GM13976 (cell line): ENCODE measurements at regions not wholly inside any gene's neighbourhood (a gene's known extent, or its start where the extent isn't known, plus 50 kb on each side); places are given as distances from the start of the nearest gene placed in this dataset.

Experiments
- DNase-seq: peaks from one replicate; pipeline ENCODE4 v3.0.0; 2012; ENCODE audit warnings: low spot score
- in situ Hi-C: fragments of 300-500 bp; cut with MboI; formaldehyde crosslinking; loops from one replicate; pipeline ENCODE4 v1.12.0; 2022; ENCODE audit warnings: low sequenced_read_pairs, mixed read lengths, inconsistent platforms; ENCODE audit not compliant: unreplicated experiment
- TF ChIP-seq, protein P1 (sequence below): IDR thresholded peaks from 2 replicates; pipeline ENCODE4 v1.5.1; 2012; ENCODE audit warnings: borderline replicate concordance, mild to moderate bottlenecking; ENCODE audit not compliant: insufficient read depth; ENCODE audit errors: extremely low read depth, missing control alignments, control extremely low read depth

DNA sequence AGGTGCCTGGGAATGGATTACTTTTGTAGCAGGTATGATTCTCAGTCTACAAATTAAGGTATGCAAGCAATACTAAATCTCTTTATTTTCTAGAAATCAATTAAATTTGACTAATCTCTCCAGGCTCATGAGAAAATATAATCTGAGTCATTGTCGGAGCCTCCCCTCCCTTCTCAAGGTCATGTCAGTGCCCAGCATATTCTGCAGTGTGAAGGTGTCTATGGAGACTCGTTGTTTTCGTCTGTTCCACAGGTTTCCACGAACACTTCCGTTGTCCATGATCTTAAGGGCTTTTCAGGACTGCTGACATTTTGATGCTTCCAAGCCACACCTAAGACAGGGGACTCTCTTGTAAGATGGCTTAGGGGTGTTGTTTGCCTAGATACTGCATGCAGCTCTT is 56.6 kb upstream of the SCOC start:
- TF ChIP-seq, protein P1, sequence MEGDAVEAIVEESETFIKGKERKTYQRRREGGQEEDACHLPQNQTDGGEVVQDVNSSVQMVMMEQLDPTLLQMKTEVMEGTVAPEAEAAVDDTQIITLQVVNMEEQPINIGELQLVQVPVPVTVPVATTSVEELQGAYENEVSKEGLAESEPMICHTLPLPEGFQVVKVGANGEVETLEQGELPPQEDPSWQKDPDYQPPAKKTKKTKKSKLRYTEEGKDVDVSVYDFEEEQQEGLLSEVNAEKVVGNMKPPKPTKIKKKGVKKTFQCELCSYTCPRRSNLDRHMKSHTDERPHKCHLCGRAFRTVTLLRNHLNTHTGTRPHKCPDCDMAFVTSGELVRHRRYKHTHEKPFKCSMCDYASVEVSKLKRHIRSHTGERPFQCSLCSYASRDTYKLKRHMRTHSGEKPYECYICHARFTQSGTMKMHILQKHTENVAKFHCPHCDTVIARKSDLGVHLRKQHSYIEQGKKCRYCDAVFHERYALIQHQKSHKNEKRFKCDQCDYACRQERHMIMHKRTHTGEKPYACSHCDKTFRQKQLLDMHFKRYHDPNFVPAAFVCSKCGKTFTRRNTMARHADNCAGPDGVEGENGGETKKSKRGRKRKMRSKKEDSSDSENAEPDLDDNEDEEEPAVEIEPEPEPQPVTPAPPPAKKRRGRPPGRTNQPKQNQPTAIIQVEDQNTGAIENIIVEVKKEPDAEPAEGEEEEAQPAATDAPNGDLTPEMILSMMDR: no peak
- no peak for DNase-seq
- in situ Hi-C loops: no loop called here

DNA sequence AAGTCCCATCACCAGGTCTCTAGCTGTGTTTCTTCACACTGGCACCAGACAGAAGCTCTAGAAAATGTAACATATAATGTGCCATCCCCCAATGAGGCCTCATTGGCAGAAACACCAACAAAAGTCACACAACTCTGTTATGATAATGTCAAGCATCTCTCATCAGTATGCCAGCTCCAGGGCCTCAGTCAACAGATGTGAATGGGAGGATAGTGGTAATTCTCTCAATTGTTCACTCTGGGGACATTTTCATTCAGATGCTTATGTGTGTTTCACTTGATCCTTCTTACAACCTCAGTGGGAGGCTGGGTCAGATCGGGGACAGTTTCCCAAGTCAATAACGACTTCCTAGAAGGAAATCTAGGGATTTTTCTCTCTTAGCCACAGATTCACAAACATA is 57.5 kb upstream of the SCOC start:
- in situ Hi-C loops: no loop called here
- DNase-seq: no peak
- TF ChIP-seq, protein P1: no peak

DNA sequence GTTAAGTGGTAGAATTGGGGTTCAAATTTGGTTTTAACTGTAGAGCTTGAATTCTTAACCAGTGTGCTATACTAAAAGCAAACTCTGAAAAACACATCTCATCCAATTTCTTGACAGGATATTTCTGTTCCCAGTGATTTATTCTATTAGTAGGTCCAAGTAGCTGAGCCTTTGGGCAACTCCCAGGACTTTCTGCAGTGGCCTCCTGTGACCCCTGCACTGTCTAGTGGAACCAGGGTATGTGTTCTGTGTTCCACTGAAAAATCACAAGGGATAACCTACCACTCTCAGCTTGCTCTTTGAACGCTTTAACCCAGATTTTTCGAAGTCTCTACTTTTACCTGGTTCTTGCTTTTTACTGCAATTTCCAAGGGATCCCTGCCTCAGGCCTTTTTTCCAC is 58.0 kb upstream of the SCOC start:
- in situ Hi-C loops: no loop called here
- TF ChIP-seq, protein P1: no peak
- no peak for DNase-seq

DNA sequence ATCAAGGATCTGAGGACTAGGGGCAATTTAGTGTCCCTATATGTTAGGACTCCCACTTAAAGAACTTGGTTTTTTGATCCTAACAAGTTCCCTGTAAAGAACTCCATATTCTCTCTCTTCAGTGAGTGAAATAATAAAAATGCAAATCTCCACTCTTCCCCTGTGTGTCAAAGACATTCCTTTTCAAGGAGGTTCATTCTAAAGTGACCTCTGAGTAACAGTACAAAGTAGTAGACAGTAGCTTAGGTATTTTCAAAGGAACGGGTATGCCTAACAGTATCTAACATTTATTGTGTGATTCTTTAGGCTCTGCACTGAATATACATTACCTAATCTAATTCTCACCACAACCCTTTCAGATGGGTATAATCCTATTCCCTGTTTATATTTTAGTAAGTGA is 58.4 kb upstream of the SCOC start:
- TF ChIP-seq, protein P1: no peak
- no peak for DNase-seq
- in situ Hi-C loops: no loop called here

DNA sequence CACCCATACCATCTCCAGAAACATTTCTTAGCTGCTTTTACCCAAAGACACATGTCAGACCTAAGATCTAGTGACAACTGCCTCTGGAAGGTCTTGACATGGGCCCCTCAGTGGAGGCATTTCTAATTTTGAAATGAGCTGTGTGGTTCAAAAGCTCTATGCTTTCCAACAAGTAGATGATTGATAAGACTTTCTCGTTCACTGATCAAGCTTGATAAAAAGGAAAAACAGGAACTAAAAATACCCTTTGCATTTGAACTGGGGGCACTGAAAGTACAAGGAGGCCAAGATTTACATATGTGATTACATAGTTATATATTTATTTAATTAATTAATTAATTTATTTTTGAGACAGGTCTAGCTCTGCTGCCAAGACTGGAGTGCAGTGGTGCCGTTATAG is 61.3 kb upstream of the SCOC start:
- TF ChIP-seq, protein P1: no peak
- no peak for DNase-seq
- in situ Hi-C loops: no loop called here

DNA sequence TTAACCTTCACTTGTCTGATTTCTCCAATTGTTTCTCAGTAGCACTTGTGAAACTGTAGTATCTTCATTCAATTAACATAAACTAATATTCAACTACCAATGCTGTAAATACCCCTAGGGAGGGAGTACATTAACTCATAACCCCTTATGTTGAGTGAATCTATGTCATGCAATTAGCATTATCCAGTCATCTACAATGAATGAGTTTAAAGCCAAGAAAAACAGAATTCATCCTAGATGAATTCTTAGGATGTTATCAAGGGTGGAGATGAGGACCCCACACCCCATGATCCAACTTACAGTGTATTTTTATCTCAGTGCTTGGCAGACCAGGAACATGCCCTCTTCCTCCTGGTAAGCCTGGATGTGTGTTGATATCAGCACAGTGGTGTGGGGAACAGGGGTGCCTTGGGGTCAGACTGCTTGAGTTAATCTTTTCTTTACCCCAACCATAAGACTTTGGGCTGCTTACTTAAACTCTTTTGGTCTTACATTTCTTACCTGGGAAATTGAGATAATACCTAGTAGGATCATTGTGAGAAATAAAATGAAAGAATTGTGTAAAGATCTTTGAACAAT is 62.1 kb upstream of the SCOC start:
- no peak for DNase-seq
- TF ChIP-seq, protein P1: no peak

More for the DNA sequence above, 62.1 kb upstream of the SCOC start:
- in situ Hi-C loops: no loop called here
